HG03457 (cell line): ENCODE measurements at regions not wholly inside any gene's neighbourhood (a gene's known extent, or its start where the extent isn't known, plus 50 kb on each side); places are given as distances from the start of the nearest gene placed in this dataset.
"Not testable (repeated sequence)": the region's sequence is repeated elsewhere in the genome, so short reads cannot be mapped to it uniquely, and the experiment has no call there.

Experiments
- ATAC-seq: cut with Tn5 transposase; IDR thresholded peaks from one replicate; pipeline ENCODE4 v1.9.1; 2021; ENCODE audit warnings: moderate number of reproducible peaks; ENCODE audit not compliant: unreplicated experiment

- no peak for ATAC-seq
Measured at GRCh38 chr14:98900236-98900635, 371.8 kb downstream of the BCL11B start.

- no peak for ATAC-seq
Measured at GRCh38 chr14:98900798-98901197, 371.2 kb downstream of the BCL11B start.

- no peak for ATAC-seq
Measured at GRCh38 chr14:98901511-98902205, 370.3 kb downstream of the BCL11B start.

GRCh38 chr14:98903371-98903770, 368.6 kb downstream of the BCL11B start:
- ATAC-seq, result no peak

DNA sequence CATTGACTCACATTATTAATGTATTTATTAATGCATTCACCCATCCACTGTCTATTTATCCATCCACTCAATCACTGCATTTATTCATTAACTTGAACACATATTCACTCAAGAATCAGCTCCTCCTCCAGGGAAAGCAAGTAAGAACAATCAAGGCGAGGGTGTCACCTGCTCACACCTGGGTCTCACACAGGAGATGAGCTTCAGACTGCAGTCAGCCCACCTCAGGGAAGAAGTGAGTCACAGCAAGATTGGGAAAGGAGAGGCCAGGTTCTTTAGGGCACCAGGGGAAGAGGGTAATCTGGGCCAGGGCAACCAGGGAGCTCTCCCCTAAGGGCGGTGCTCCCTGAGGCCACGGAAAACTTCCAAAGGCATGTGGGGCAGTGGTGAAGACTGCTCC, 367.3 kb downstream of the BCL11B start:
- ATAC-seq, result no peak

- no peak for ATAC-seq
Measured at GRCh38 chr14:98906123-98906995, 365.6 kb downstream of the BCL11B start.

- no peak for ATAC-seq
Measured at GRCh38 chr14:98907271-98907670, 364.7 kb downstream of the BCL11B start.

DNA sequence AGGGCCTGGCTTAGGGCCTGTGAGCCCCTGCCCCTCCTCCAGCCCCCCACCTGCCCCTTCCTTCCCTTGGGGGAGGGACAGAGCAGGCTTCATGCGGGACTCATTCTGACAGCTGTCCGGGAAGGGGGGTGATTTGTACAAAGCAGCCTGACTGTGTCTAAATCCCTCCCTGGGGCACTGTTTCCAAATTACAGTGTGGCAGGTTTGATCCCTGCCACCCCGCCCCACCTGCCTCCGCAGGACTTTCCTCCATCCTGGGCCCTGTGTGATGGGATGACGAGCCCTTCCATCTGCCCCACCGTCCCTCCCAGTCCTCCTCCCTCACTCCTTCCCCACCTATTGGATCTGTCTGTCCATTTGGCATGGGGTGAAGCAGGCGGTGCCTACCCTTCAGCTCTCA, 363.9 kb downstream of the BCL11B start:
- ATAC-seq, result no peak

DNA sequence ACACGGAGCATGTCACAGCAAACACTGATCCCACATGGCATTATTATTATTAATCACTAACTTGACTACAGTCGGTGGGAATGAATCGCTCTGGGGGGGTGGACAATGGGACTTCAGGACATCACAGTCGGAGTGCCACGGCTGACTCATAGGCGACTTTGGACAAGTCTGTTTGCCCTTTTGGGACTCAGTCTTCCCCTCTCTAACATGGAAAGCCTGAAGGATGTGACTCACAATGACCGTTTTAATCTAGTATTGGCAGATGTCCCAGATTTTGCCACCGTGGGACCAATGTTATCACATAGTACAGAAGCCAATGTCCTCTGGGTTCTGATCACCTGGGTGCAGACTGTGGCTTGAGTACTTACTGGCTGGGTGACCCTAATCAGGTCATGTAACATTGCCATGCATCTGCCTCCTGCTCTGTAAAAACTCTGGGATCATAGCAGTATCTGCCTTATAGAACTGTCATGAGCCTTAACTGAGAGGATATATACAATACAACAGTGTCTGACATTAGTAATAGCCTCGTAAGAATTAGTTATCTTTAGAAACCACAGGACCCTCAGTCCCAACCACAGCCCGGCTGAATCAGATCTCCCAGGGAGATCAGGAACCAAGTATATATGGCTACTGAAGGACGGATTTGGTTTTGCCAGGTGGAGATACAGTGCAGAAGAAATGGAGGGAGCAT, 362.6 kb downstream of the BCL11B start:
- ATAC-seq, result no peak

DNA sequence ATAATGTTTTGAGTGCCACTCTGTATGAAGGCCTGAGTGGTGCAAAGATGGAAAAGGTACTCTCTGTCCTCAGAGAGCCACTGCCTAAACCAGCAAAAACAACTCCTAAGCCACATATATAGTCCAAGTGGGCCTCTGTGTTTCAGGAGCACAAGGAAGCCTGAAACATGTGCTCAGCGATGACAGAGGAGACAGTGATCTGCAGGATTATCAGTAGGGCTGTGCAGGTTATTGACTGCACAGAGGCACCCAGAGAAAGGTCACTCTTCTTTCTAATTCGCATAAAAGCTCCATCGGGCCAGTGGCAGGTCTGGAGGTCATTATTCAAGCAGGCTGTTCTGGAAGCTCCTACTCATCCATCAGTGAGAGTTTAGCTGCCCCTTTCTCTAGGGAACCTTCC, 361.9 kb downstream of the BCL11B start:
- ATAC-seq, result no peak

- no peak for ATAC-seq
Measured at GRCh38 chr14:98912655-98913054, 359.3 kb downstream of the BCL11B start.

- no peak for ATAC-seq
Measured at GRCh38 chr14:98913967-98914650, 357.9 kb downstream of the BCL11B start.

GRCh38 chr14:98914942-98915341, 357.1 kb downstream of the BCL11B start:
- no peak for ATAC-seq

GRCh38 chr14:98915625-98916024, 356.4 kb downstream of the BCL11B start:
- ATAC-seq, result no peak

GRCh38 chr14:98916036-98916435, 356.0 kb downstream of the BCL11B start:
- no peak for ATAC-seq

DNA sequence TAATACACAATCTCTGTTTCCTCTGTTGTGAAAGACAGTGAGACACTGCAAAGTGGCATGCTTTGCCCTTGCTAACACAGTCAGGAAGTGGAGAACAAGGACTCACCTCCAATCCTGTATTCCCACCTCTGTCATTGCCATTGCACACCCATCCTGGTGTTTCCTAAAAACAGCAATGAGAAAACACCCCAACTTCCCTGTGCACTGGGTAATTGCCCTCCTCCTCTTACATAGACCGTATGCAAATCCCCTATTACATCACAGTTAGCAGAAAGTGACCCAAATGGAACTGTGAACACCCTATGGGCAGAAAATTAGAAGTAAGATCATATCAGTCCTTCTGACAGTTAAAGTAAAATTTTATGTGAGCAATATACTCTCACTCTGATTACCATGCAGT, 355.5 kb downstream of the BCL11B start:
- ATAC-seq, result no peak

- ATAC-seq, result no peak
Measured at GRCh38 chr14:98919434-98919833, 352.6 kb downstream of the BCL11B start.

GRCh38 chr14:98921306-98921705, 350.7 kb downstream of the BCL11B start:
- ATAC-seq, result not testable (repeated sequence)

GRCh38 chr14:98923596-98923995, 348.4 kb downstream of the BCL11B start:
- ATAC-seq, result no peak

GRCh38 chr14:98924046-98924445, 348.0 kb downstream of the BCL11B start:
- ATAC-seq, result no peak
